HepG2 (cell line): ENCODE measurements at regions not wholly inside any gene's neighbourhood (a gene's known extent, or its start where the extent isn't known, plus 50 kb on each side); places are given as distances from the start of the nearest gene placed in this dataset.

Experiments
- ATAC-seq: fragments of 200-7000 bp; cut with Tn5 transposase; 3 replicates; pipeline ENCODE4 v1.9.1; 2020; ENCODE audit warnings: mild to moderate bottlenecking, moderate library complexity
- BruUV-seq: library from RNA; stranded (reverse); fragments of 400-500 nt; replicated peaks from 2 replicates; lab custom pipeline; 2021; lab: Mats Ljungman, UMichigan
- CTCF ChIA-PET: fragments of 300-600 bp; formaldehyde crosslinking; extraction: SDS; loops from one replicate; lab custom pipeline; 2021; ENCODE audit warnings: low total read pairs, inconsistent platforms, low intra/inter-chr PET ratio; lab: Yijun Ruan, JAX
- POLR2A ChIA-PET: fragments of 350-600 bp; sonication (Branson Sonifier 250); formaldehyde crosslinking; loops from one replicate; lab custom pipeline; 2020; ENCODE audit warnings: antibody characterized with exemption, inconsistent platforms; lab: Yijun Ruan, JAX
- DNase-seq: peaks from one replicate; pipeline ENCODE4 v3.0.0-alpha.2; 2015; ENCODE audit warnings: low spot score
- FAIRE-seq: peaks from 3 replicates; lab custom pipeline; 2011; peaks lifted over from hg19 to GRCh38; lab: Jason Lieb, UNC
- H2AFZ ChIP-seq: one replicate; pipeline ENCODE4 v1.6.1; 2011; ENCODE audit warnings: low read length, inconsistent platforms
- H3K27ac ChIP-seq: fragments of 300-600 bp; 3 replicates; pipeline ENCODE4 v1.8.0; 2011; ENCODE audit warnings: mixed run types, mild to moderate bottlenecking, mixed read lengths, low read length, inconsistent platforms; ENCODE audit not compliant: insufficient read depth; ENCODE audit errors: extremely low read length
- H3K27me3 ChIP-seq, 2 experiments: fragments of 200-600 bp in 1 of 2; 2 replicates in 1 of 2; 3 replicates in 1 of 2; pipeline versions ENCODE4 v1.6.0 to v1.8.0; 2011; ENCODE audit warnings: low read length in 2 of 2, mild to moderate bottlenecking in 2 of 2, moderate library complexity in 2 of 2, inconsistent platforms in 1 of 2; ENCODE audit not compliant: insufficient read depth in 2 of 2, control insufficient read depth in 1 of 2
- H3K36me3 ChIP-seq, 2 experiments: fragments of 200-600 bp in 1 of 2; replicated peaks in 1 of 2; 2 replicates in 1 of 2; 3 replicates in 1 of 2; pipeline versions ENCODE4 v1.5.1 to v1.8.0; 2011; ENCODE audit warnings: low read length in 2 of 2, inconsistent platforms in 1 of 2; ENCODE audit not compliant: insufficient read depth in 2 of 2, control insufficient read depth in 1 of 2
- H3K4me1 ChIP-seq: 2 replicates; pipeline ENCODE4 v1.5.1; 2012; ENCODE audit warnings: low read length, inconsistent platforms; ENCODE audit not compliant: insufficient read depth
- H3K4me2 ChIP-seq: 2 replicates; pipeline ENCODE4 v1.6.0; 2011; ENCODE audit warnings: low read depth, low read length, inconsistent platforms
- H3K4me3 ChIP-seq, 3 experiments: fragments of 200-600 bp in 1 of 3; sonication (generic), shearing (Covaris generic) in 1 of 3; replicated peaks in 1 of 3; 2 replicates each; pipeline ENCODE4 v1.5.1; 2011 to 2016; ENCODE audit warnings: low read length in 3 of 3, inconsistent platforms in 2 of 3, low read depth in 2 of 3, mild to moderate bottlenecking in 2 of 3, control low read depth in 1 of 3, mixed read lengths in 1 of 3; ENCODE audit not compliant: insufficient read depth in 1 of 3
- H3K79me2 ChIP-seq: one replicate; pipeline ENCODE4 v1.6.1; 2011; ENCODE audit warnings: low read length, inconsistent platforms; ENCODE audit not compliant: insufficient read depth
- H3K9ac ChIP-seq: 2 replicates; pipeline ENCODE4 v1.6.0; 2011; ENCODE audit warnings: mild to moderate bottlenecking, low read depth, low read length, inconsistent platforms; ENCODE audit not compliant: insufficient read depth
- H3K9me3 ChIP-seq: 2 replicates; pipeline ENCODE4 v1.5.1; 2012; ENCODE audit warnings: mild to moderate bottlenecking, low read length
- H4K20me1 ChIP-seq: 2 replicates; pipeline ENCODE4 v1.6.0; 2011; ENCODE audit warnings: inconsistent platforms, mild to moderate bottlenecking, low read length, moderate library complexity; ENCODE audit not compliant: insufficient read depth
- AKAP8 ChIP-seq: sonication (generic); formaldehyde crosslinking; IDR thresholded peaks from 2 replicates; pipeline ENCODE4 v1.5.1; 2020; ENCODE audit warnings: mild to moderate bottlenecking, missing genetic modification reagents
- DNMT3B ChIP-seq: conservative IDR thresholded peaks from 2 replicates; pipeline ENCODE4 v1.6.1; 2016; ENCODE audit warnings: missing biosample characterization, control low read depth
- EP300 ChIP-seq, 3 experiments: sonication (generic) in 1 of 3; formaldehyde crosslinking in 1 of 3; IDR thresholded peaks; 2 replicates each; pipeline versions ENCODE4 v1.5.1 to v1.6.1; 2011 to 2020; ENCODE audit warnings: low read depth in 2 of 3, low read length in 2 of 3, borderline replicate concordance in 1 of 3, improper control_type of control experiment in 1 of 3, mild to moderate bottlenecking in 1 of 3, missing genetic modification reagents in 1 of 3, moderate library complexity in 1 of 3
- GMEB2 ChIP-seq: IDR thresholded peaks from 2 replicates; pipeline ENCODE4 v1.6.1; 2016; ENCODE audit warnings: missing biosample characterization, missing genetic modification reagents, low read depth
- IKZF1 ChIP-seq: fragments of 450-650 bp; IDR thresholded peaks from 2 replicates; pipeline ENCODE4 v1.7.1; 2016
- KMT2A ChIP-seq: sonication (generic); formaldehyde crosslinking; IDR thresholded peaks from 2 replicates; pipeline ENCODE4 v1.4.0; 2020; ENCODE audit warnings: missing genetic modification reagents
- MED8 ChIP-seq: sonication (generic); formaldehyde crosslinking; IDR thresholded peaks from 2 replicates; pipeline ENCODE4 v1.8.1; 2023; ENCODE audit warnings: mild to moderate bottlenecking, missing genetic modification reagents; ENCODE audit not compliant: insufficient replicate concordance
- MYPOP ChIP-seq: sonication (generic); formaldehyde crosslinking; IDR thresholded peaks from 2 replicates; pipeline ENCODE4 v1.8.1; 2023; ENCODE audit warnings: mild to moderate bottlenecking, moderate library complexity, missing genetic modification reagents
- SMAD3 ChIP-seq: sonication (generic); formaldehyde crosslinking; IDR thresholded peaks from 2 replicates; pipeline ENCODE4 v1.4.0; 2020; ENCODE audit warnings: missing genetic modification reagents
- SMC3 ChIP-seq: IDR thresholded peaks from 2 replicates; pipeline ENCODE4 v1.6.1; 2011; ENCODE audit warnings: low read length, improper control_type of control experiment
- TAF15 ChIP-seq: fragments of 200-400 bp; formaldehyde crosslinking; IDR thresholded peaks from one replicate; pipeline ENCODE4 v1.6.1; 2018; ENCODE audit warnings: mild to moderate bottlenecking, low read depth, low read length; ENCODE audit not compliant: poor library complexity, severe bottlenecking
- TRIM24 ChIP-seq: sonication (generic); formaldehyde crosslinking; IDR thresholded peaks from 2 replicates; pipeline ENCODE4 v1.8.0; 2022; ENCODE audit warnings: mild to moderate bottlenecking, missing genetic modification reagents
- U2AF1 ChIP-seq: fragments of 200-400 bp; formaldehyde crosslinking; optimal IDR thresholded peaks from 2 replicates; pipeline ENCODE3; 2017; ENCODE audit warnings: mild to moderate bottlenecking, low read depth, low read length
- ZBTB25 ChIP-seq: IDR thresholded peaks from 2 replicates; pipeline ENCODE4 v1.6.1; 2018; ENCODE audit warnings: missing genetic modification reagents
- ZBTB37 ChIP-seq: sonication (generic); formaldehyde crosslinking; IDR thresholded peaks from 2 replicates; pipeline ENCODE4 v1.4.0; 2020; ENCODE audit warnings: mild to moderate bottlenecking, missing genetic modification reagents
- ZNF10 ChIP-seq: sonication (generic); formaldehyde crosslinking; IDR thresholded peaks from 2 replicates; pipeline ENCODE4 v1.4.0; 2020; ENCODE audit warnings: mild to moderate bottlenecking, low read depth, missing genetic modification reagents, borderline replicate concordance
- ZNF276 ChIP-seq: sonication (generic); formaldehyde crosslinking; IDR thresholded peaks from 2 replicates; pipeline ENCODE4 v1.4.0; 2020; ENCODE audit warnings: mild to moderate bottlenecking, low read depth, missing genetic modification reagents
- ZNF670 ChIP-seq: sonication (generic); formaldehyde crosslinking; IDR thresholded peaks from 2 replicates; pipeline ENCODE4 v1.8.0; 2022; ENCODE audit warnings: mild to moderate bottlenecking, missing genetic modification reagents, borderline replicate concordance
- ZNF737 ChIP-seq: sonication (generic); formaldehyde crosslinking; IDR thresholded peaks from 2 replicates; pipeline ENCODE4 v1.5.0; 2020; ENCODE audit warnings: missing genetic modification reagents, mild to moderate bottlenecking, borderline replicate concordance
- WGBS: methylation state at CpG from one replicate; pipeline ENCODE4 v1.1.6; 2017; ENCODE audit warnings: low lambda C conversion rate; 5-methylcytosine and 5-hydroxymethylcytosine counted together
- in situ Hi-C: cut with HindIII; loops from 2 replicates; pipeline ENCODE4 v1.10.0; 2017; ENCODE audit warnings: low pct_unique_long_range_greater_than_20kb; ENCODE audit not compliant: extremely low pct_ligation_motif_present
- intact Hi-C: fragments of 100-400 bp; cut with micrococcal nuclease; formaldehyde crosslinking; loops from one replicate; pipeline ENCODE4 v1.10.0; 2022; ENCODE audit not compliant: unreplicated experiment

- Histone ChIP-seq H3K27ac (no peak overlapping the region), H4K20me1 (no peaks in the 10 kb centered on the region), H3K9ac (no peak overlapping the region), H3K4me1 (no peaks in the 10 kb centered on the region), H3K36me3 (no peaks in the 10 kb centered on the region), H3K4me2 (no peak overlapping the region), H3K79me2 (no peaks in the 10 kb centered on the region), H2AFZ (no peak overlapping the region), H3K9me3 (no peaks in the 10 kb centered on the region), H3K4me3 (no peak overlapping the region), H3K27me3 (peaks cover 4 to 64% of the 10 kb centered on the region in 2 experiments; a peak in 4 of 5 replicates)
- ChIA-PET CTCF (no interaction called here), POLR2A (no interaction called here)
- intact Hi-C loops: no loop called here
- FAIRE-seq: no peak
- WGBS: 54% methylated on average over 10 of the region's 11 CpGs
- no peak for DNase-seq
- in situ Hi-C loops: no loop called here
- no TSS peak for BruUV-seq
- no peak; the same call in 2 of the 3 replicates for ATAC-seq
- TF ChIP-seq SMAD3 (CRISPR knock-in tag) (no peak), ZBTB37 (no peak), ZNF737 (CRISPR knock-in tag) (no peak), KMT2A (CRISPR knock-in tag) (no peak), TRIM24 (CRISPR knock-in tag) (no peak), ZNF670 (CRISPR knock-in tag) (no peak), TAF15 (no peak), ZNF276 (CRISPR knock-in tag) (no peak), AKAP8 (CRISPR knock-in tag) (no peak), U2AF1 (no peak), ZBTB25 (no peak), MED8 (CRISPR knock-in tag) (no peak), SMC3 (no peak), DNMT3B (no peak), ZNF10 (no peak), GMEB2 (CRISPR knock-in tag) (no peak), EP300 (IDR thresholded peaks at IDR 0.05; ENCODE audit: low read depth in 2 of 2, low read length in 2 of 2) (no peak), EP300 (CRISPR knock-in tag; IDR thresholded peaks at IDR 0.05; ENCODE audit: borderline replicate concordance) (no peak), IKZF1 (no peak), MYPOP (CRISPR knock-in tag) (no peak)
Observed at GRCh38 chr10:133008736-133009135, 66.4 kb upstream of the CFAP46 start.
